ENCODE measurements at regions not wholly inside any gene's neighbourhood (a gene's known extent, or its start where the extent isn't known, plus 50 kb on each side); places are given as distances from the start of the nearest gene placed in this dataset.
"Not testable (repeated sequence)": the region's sequence is repeated elsewhere in the genome, so short reads cannot be mapped to it uniquely, and the experiment has no call there.

GRCh38 chr16:34098033-34098432 is 638.6 kb downstream of the TP53TG3F start:
- H3K4ac ChIP-seq (ENCODE audit: low read depth, low read length); H3K36me3 ChIP-seq (ENCODE audit: control insufficient read depth, insufficient read depth, low read length); ATAC-seq (ENCODE audit: low read depth); H2AK9ac ChIP-seq (replicated peaks; ENCODE audit: low read depth, low read length, poor library complexity); H4K8ac ChIP-seq (ENCODE audit: low read depth in 2 of 2, low read length in 2 of 2); intact Hi-C loops (cut with micrococcal nuclease); H3K56ac ChIP-seq (ENCODE audit: extremely low read depth, insufficient read depth, low read length); POLR2A ChIA-PET (ENCODE audit: unreplicated experiment); H2AK5ac ChIP-seq (ENCODE audit: low read depth, low read length); dilution Hi-C loops (cut with HindIII; ENCODE audit: low sequenced_read_pairs, unreplicated experiment); H2BK120ac ChIP-seq (ENCODE audit: low read depth, low read length); H3K9ac ChIP-seq (ENCODE audit: low read depth, low read length); H3K9me1 ChIP-seq (ENCODE audit: insufficient read depth, low read length); H3K14ac ChIP-seq (replicated peaks; ENCODE audit: low read depth, low read length); CTCF ChIA-PET; H2BK15ac ChIP-seq (ENCODE audit: low read depth, low read length); H3K4me2 ChIP-seq (ENCODE audit: low read depth, low read length); H3K4me3 ChIP-seq (ENCODE audit: insufficient read depth, low read depth, low read length); H3K4me1 ChIP-seq (ENCODE audit: control insufficient read depth, insufficient read depth, low read length); H2AFZ ChIP-seq (replicated peaks; ENCODE audit: low read length, poor library complexity); H2BK20ac ChIP-seq (ENCODE audit: low read depth, low read length); BruUV-seq (replicated peaks); H3K18ac ChIP-seq (ENCODE audit: low read depth, low read length); H3K27me3 ChIP-seq (ENCODE audit: control insufficient read depth, insufficient read depth, low read length); DNase-seq; H4K5ac ChIP-seq (ENCODE audit: low read depth, low read length); H4K91ac ChIP-seq (ENCODE audit: insufficient read depth, low read depth, low read length); H3K79me1 ChIP-seq (ENCODE audit: low read depth in 1 of 2, low read length in 2 of 2); H4K20me1 ChIP-seq (ENCODE audit: insufficient read depth, low read length); H3K27ac ChIP-seq (ENCODE audit: insufficient read depth, low read length); H3K23ac ChIP-seq (ENCODE audit: low read depth, low read length): not testable (repeated sequence)
- H3K9me3 ChIP-seq (ENCODE audit: control insufficient read depth, insufficient read depth, low read length): peaks cover 21% of the 10 kb centered on the region
- H2BK5ac ChIP-seq (ENCODE audit: low read depth, low read length, poor library complexity, severe bottlenecking): peak overlapping the region; percentile 39
- in situ Hi-C loops (cut with MboI; ENCODE audit: low sequenced_read_pairs): loop anchor here (10.0 kb wide), 1 partner anchor 57 kb away; no protein-coding TSS in a partner anchor

GRCh38 chr16:34099028-34099427 is 639.6 kb downstream of the TP53TG3F start:
- H3K4me2 ChIP-seq (ENCODE audit: low read depth, low read length); H2AK9ac ChIP-seq (replicated peaks; ENCODE audit: low read depth, low read length, poor library complexity); H3K23ac ChIP-seq (ENCODE audit: low read depth, low read length); H3K27me3 ChIP-seq (ENCODE audit: control insufficient read depth, insufficient read depth, low read length); DNase-seq; H3K18ac ChIP-seq (ENCODE audit: low read depth, low read length); H3K4ac ChIP-seq (ENCODE audit: low read depth, low read length); H4K20me1 ChIP-seq (ENCODE audit: insufficient read depth, low read length); H2AK5ac ChIP-seq (ENCODE audit: low read depth, low read length); H3K9ac ChIP-seq (ENCODE audit: low read depth, low read length); H4K91ac ChIP-seq (ENCODE audit: insufficient read depth, low read depth, low read length); ATAC-seq (ENCODE audit: low read depth); H3K56ac ChIP-seq (ENCODE audit: extremely low read depth, insufficient read depth, low read length); H2BK20ac ChIP-seq (ENCODE audit: low read depth, low read length); H2AFZ ChIP-seq (replicated peaks; ENCODE audit: low read length, poor library complexity); H3K36me3 ChIP-seq (ENCODE audit: control insufficient read depth, insufficient read depth, low read length); H3K79me1 ChIP-seq (ENCODE audit: low read depth in 1 of 2, low read length in 2 of 2); H3K4me3 ChIP-seq (ENCODE audit: insufficient read depth, low read depth, low read length); CTCF ChIA-PET; H4K8ac ChIP-seq (ENCODE audit: low read depth in 2 of 2, low read length in 2 of 2); H3K27ac ChIP-seq (ENCODE audit: insufficient read depth, low read length); H2BK120ac ChIP-seq (ENCODE audit: low read depth, low read length); H2BK15ac ChIP-seq (ENCODE audit: low read depth, low read length); intact Hi-C loops (cut with micrococcal nuclease); H3K9me1 ChIP-seq (ENCODE audit: insufficient read depth, low read length); POLR2A ChIA-PET (ENCODE audit: unreplicated experiment); H3K4me1 ChIP-seq (ENCODE audit: control insufficient read depth, insufficient read depth, low read length); H4K5ac ChIP-seq (ENCODE audit: low read depth, low read length); dilution Hi-C loops (cut with HindIII; ENCODE audit: low sequenced_read_pairs, unreplicated experiment); BruUV-seq (replicated peaks); H3K14ac ChIP-seq (replicated peaks; ENCODE audit: low read depth, low read length): not testable (repeated sequence)
- WGBS, 2 experiments (ENCODE audit: extremely low coverage in 2 of 2, insufficient read length in 1 of 2): 0 to 100% methylated on average over 1 to 2 of the region's 2 CpGs
- H3K9me3 ChIP-seq (ENCODE audit: control insufficient read depth, insufficient read depth, low read length): peaks cover 21% of the 10 kb centered on the region
- in situ Hi-C loops (cut with MboI; ENCODE audit: low sequenced_read_pairs): loop anchor here (10.0 kb wide), 1 partner anchor 56 kb away; no protein-coding TSS in a partner anchor
- peak overlapping the region; percentile 39 for H2BK5ac ChIP-seq (ENCODE audit: low read depth, low read length, poor library complexity, severe bottlenecking)

Measured in IMR-90 (cell line).